Hippocampal formation (tissue), 2 donors: ENCODE measurements at regions not wholly inside any gene's neighbourhood (a gene's known extent, or its start where the extent isn't known, plus 50 kb on each side); places are given as distances from the start of the nearest gene placed in this dataset.
A peak's percentile ranks its signal among the peaks of the same experiment; 100 is the strongest.

Experiments
- DNase-seq, 2 donors: peaks; one replicate each; lab custom pipeline; 2025; lab: John Stamatoyannopoulos, UW

- peak in 1 of 2 donors; percentile 41 for DNase-seq
These were observed 57.1 kb upstream of the ITPRID1 start for GRCh38 chr7:31456646-31457368.

DNA sequence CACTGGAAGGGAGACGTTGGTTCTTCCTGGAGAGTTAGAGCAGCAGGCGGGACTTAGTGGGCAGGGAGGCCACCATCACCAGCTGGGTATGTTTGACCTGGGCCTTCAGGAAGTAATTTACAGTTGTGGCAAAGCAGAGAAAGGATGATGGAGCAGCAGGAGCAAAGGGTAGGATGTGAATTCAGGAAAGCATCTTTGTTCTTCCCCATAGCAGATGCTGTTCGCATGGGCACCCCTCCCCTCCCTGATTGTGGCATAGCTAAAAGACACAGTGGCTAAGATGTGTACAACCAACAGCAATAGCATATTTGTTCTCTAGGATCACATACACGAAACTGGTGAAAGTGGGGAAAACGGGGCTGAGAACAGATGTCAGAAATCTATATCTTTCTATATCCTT, 56.3 kb upstream of the ITPRID1 start:
- no peak for DNase-seq

GRCh38 chr7:31458203-31458602, 55.7 kb upstream of the ITPRID1 start:
- no peak for DNase-seq

DNA sequence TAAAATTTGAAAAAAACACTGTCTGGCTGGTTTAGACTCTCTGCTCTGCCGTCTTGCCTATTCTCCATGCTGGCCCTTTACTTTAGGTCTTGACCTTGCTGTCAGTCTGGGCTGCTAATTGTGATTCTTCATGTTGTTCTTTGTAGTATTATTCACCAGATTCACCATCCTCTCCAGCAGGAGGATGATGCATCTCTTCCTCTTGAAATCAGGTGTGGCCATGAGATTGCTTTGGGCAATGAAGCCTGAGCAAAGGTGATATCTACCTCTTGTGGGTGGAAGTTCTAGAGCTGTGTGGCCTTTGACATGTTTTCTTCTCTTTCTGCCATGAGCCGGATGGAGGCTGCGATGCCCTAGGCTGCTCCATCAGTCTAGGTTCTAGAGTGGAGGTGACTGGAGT, 51.3 kb upstream of the ITPRID1 start:
- DNase-seq = no peak
